H9 (cell line): ENCODE measurements at regions not wholly inside any gene's neighbourhood (a gene's known extent, or its start where the extent isn't known, plus 50 kb on each side); places are given as distances from the start of the nearest gene placed in this dataset.
"Not testable (repeated sequence)": the region's sequence is repeated elsewhere in the genome, so short reads cannot be mapped to it uniquely, and the experiment has no call there.

ENCODE experiments used
- DNase-seq: peaks from one replicate; pipeline ENCODE4 v3.0.0-alpha.2; 2017
- H2AFZ ChIP-seq: one replicate; pipeline ENCODE4 v1.6.1; 2013; ENCODE audit warnings: mild to moderate bottlenecking, low read length, control low read depth, moderate library complexity
- H2AK5ac ChIP-seq: 2 replicates; pipeline ENCODE4 v1.6.1; 2013; ENCODE audit warnings: low read length, control low read depth, mixed read lengths; ENCODE audit not compliant: insufficient read length
- H2BK120ac ChIP-seq: one replicate; pipeline ENCODE4 v1.6.1; 2013; ENCODE audit warnings: low read depth, mild to moderate bottlenecking, low read length, control low read depth, inconsistent platforms; ENCODE audit not compliant: poor library complexity, severe bottlenecking
- H2BK12ac ChIP-seq: 2 replicates; pipeline ENCODE4 v1.6.1; 2013; ENCODE audit warnings: low read length, control low read depth, mixed read lengths, low read depth; ENCODE audit not compliant: insufficient read length
- H2BK15ac ChIP-seq: 2 replicates; pipeline ENCODE4 v1.6.1; 2013; ENCODE audit warnings: low read depth, low read length, control low read depth
- H2BK20ac ChIP-seq: one replicate; pipeline ENCODE4 v1.6.1; 2013; ENCODE audit warnings: low read depth, mild to moderate bottlenecking, low read length, control low read depth, inconsistent platforms; ENCODE audit not compliant: poor library complexity, severe bottlenecking
- H2BK5ac ChIP-seq: 2 replicates; pipeline ENCODE4 v1.6.1; 2013; ENCODE audit warnings: low read length, control low read depth, mixed read lengths; ENCODE audit not compliant: insufficient read length
- H3K14ac ChIP-seq: 2 replicates; pipeline ENCODE4 v1.6.1; 2013; ENCODE audit warnings: low read length, control low read depth; ENCODE audit not compliant: insufficient read depth
- H3K18ac ChIP-seq: 2 replicates; pipeline ENCODE4 v1.6.1; 2013; ENCODE audit warnings: low read depth, mild to moderate bottlenecking, mixed read lengths, low read length, control low read depth; ENCODE audit not compliant: insufficient read length
- H3K23ac ChIP-seq: 2 replicates; pipeline ENCODE4 v1.6.1; 2013; ENCODE audit warnings: low read length, control low read depth, mixed read lengths, low read depth; ENCODE audit not compliant: insufficient read length
- H3K23me2 ChIP-seq: 2 replicates; pipeline ENCODE4 v1.6.1; 2013; ENCODE audit warnings: low read depth, mild to moderate bottlenecking, mixed read lengths, low read length, control low read depth; ENCODE audit not compliant: insufficient read length, poor library complexity, severe bottlenecking
- H3K27ac ChIP-seq: 2 replicates; pipeline ENCODE4 v1.5.1; 2013; ENCODE audit warnings: low read length, control low read depth, mixed read lengths, low read depth; ENCODE audit not compliant: insufficient read length
- H3K27me3 ChIP-seq: 2 replicates; pipeline ENCODE4 v1.6.1; 2013; ENCODE audit warnings: low read length, control low read depth, inconsistent platforms; ENCODE audit not compliant: insufficient read depth
- H3K4ac ChIP-seq: 2 replicates; pipeline ENCODE4 v1.6.1; 2013; ENCODE audit warnings: low read depth, mild to moderate bottlenecking, control low read depth, inconsistent platforms, low read length, moderate library complexity
- H3K4me1 ChIP-seq: 2 replicates; pipeline ENCODE4 v1.6.1; 2013; ENCODE audit warnings: low read length, control low read depth, inconsistent platforms; ENCODE audit not compliant: insufficient read depth
- H3K4me2 ChIP-seq: 2 replicates; pipeline ENCODE4 v1.6.1; 2013; ENCODE audit warnings: low read length, control low read depth, mixed read lengths; ENCODE audit not compliant: insufficient read length, insufficient read depth
- H3K56ac ChIP-seq: 2 replicates; pipeline ENCODE4 v1.6.1; 2013; ENCODE audit warnings: low read depth, mild to moderate bottlenecking, mixed read lengths, low read length, control low read depth; ENCODE audit not compliant: insufficient read length
- H3K79me1 ChIP-seq: 2 replicates; pipeline ENCODE4 v1.6.1; 2013; ENCODE audit warnings: low read depth, mild to moderate bottlenecking, moderate library complexity, low read length, control low read depth, inconsistent platforms; ENCODE audit not compliant: insufficient read depth, poor library complexity, severe bottlenecking
- H3K79me2 ChIP-seq: 2 replicates; pipeline ENCODE4 v1.6.1; 2013; ENCODE audit warnings: low read length, control low read depth, inconsistent platforms; ENCODE audit not compliant: insufficient read depth
- H3K9ac ChIP-seq: 2 replicates; pipeline ENCODE4 v1.6.1; 2013; ENCODE audit warnings: low read length, control low read depth, mixed read lengths; ENCODE audit not compliant: insufficient read length; ENCODE audit errors: extremely low read depth
- H3K9me3 ChIP-seq: one replicate; pipeline ENCODE4 v1.6.1; 2013; ENCODE audit warnings: low read depth, low read length, inconsistent platforms; ENCODE audit not compliant: control insufficient read depth
- H3T11ph ChIP-seq: one replicate; pipeline ENCODE4 v1.6.1; 2013; ENCODE audit warnings: mild to moderate bottlenecking, low read length, control low read depth, inconsistent platforms
- H4K20me1 ChIP-seq: one replicate; pipeline ENCODE4 v1.6.1; 2013; ENCODE audit not compliant: control insufficient read depth, insufficient read length, insufficient read depth
- H4K5ac ChIP-seq: 2 replicates; pipeline ENCODE4 v1.6.1; 2013; ENCODE audit warnings: low read depth, mild to moderate bottlenecking, mixed read lengths, low read length, control low read depth; ENCODE audit not compliant: insufficient read length
- H4K8ac ChIP-seq: replicated peaks from 2 replicates; pipeline ENCODE4 v1.6.1; 2013; ENCODE audit warnings: low read length, control low read depth, mixed read lengths, low read depth; ENCODE audit not compliant: insufficient read length
- H4K91ac ChIP-seq: 2 replicates; pipeline ENCODE4 v1.6.1; 2013; ENCODE audit warnings: low read depth, mild to moderate bottlenecking, moderate library complexity, mixed read lengths, low read length, control low read depth; ENCODE audit not compliant: insufficient read length
- H3K27ac Mint-ChIP-seq, 3 experiments: 2 replicates in 2 of 3; 3 replicates in 1 of 3; pipeline ENCODE4 v1.8.0; 2020 to 2021; ENCODE audit warnings: mixed read lengths in 3 of 3, mild to moderate bottlenecking in 1 of 3, moderate library complexity in 1 of 3
- H3K27me3 Mint-ChIP-seq: 2 replicates; pipeline ENCODE4 v1.8.0; 2021; ENCODE audit warnings: low read depth, mild to moderate bottlenecking, moderate library complexity, mixed read lengths
- H3K36me3 Mint-ChIP-seq, 3 experiments: 2 replicates in 2 of 3; 3 replicates in 1 of 3; pipeline ENCODE4 v1.8.0; 2020 to 2021; ENCODE audit warnings: low read depth in 3 of 3, mixed read lengths in 3 of 3; ENCODE audit not compliant: insufficient read depth in 1 of 3
- H3K4me1 Mint-ChIP-seq, 2 experiments: 2 replicates each; pipeline ENCODE4 v1.8.0; 2020; ENCODE audit warnings: mixed read lengths in 2 of 2
- H3K4me3 Mint-ChIP-seq, 2 experiments: 2 replicates in 1 of 2; 3 replicates in 1 of 2; pipeline ENCODE4 v1.8.0; 2020 to 2021; ENCODE audit warnings: mild to moderate bottlenecking in 2 of 2, mixed read lengths in 2 of 2, moderate library complexity in 1 of 2
- H3K9me3 Mint-ChIP-seq, 2 experiments: 2 replicates in 1 of 2; 3 replicates in 1 of 2; pipeline ENCODE4 v1.8.0; 2020; ENCODE audit warnings: mild to moderate bottlenecking in 2 of 2, mixed read lengths in 2 of 2, moderate library complexity in 1 of 2
- CTCF ChIP-seq: fragments of 200-600 bp; sonication (generic); conservative IDR thresholded peaks from 3 replicates; pipeline ENCODE4 v1.8.0; 2021; ENCODE audit warnings: antibody characterized with exemption, mild to moderate bottlenecking
- WGBS: extraction: QIAGEN DNeasy Blood & Tissue Kit; methylation state at CpG from one replicate; pipeline ENCODE4 v1.1.7; 2013; ENCODE audit warnings: missing lambda C conversion rate, low lambda C conversion rate, mixed read lengths; ENCODE audit not compliant: insufficient read length; ENCODE audit errors: extremely low coverage; 5-methylcytosine and 5-hydroxymethylcytosine counted together

DNA sequence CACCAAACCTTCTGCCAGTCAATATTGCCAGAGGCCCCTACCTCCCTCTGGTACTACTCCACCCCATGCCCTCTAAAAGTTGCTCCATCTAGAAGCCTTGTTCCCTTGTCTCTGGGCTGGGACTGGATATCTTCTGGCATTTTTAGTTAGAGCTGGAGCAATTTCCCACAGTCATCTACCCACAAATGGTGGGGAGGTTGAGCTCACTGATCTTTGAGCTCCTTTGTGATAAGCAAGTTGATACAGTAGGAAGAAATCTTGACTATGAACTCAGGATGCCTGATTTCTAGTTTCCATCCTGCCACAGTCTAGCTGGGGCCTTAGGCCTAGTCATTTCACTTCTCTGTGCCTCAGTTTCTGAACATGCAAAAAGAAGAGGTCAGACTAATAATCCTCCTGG lies 155.0 kb downstream of the MAIP1 start:
- H3K27me3 Mint-ChIP-seq = peaks cover 2% of the 10 kb centered on the region; the same call in 1 of the 2 replicates
- H3K4me3 Mint-ChIP-seq = no peak overlapping the region
- Histone ChIP-seq H3K9me3 (no peaks in the 10 kb centered on the region), H4K20me1 (no peaks in the 10 kb centered on the region), H2BK20ac (no peak overlapping the region), H3K27me3 (no peaks in the 10 kb centered on the region), H2BK12ac (no peak overlapping the region), H3K23me2 (no peaks in the 10 kb centered on the region), H2AFZ (no peak overlapping the region), H2BK15ac (no peak overlapping the region), H3K4me2 (no peak overlapping the region), H3K18ac (no peak overlapping the region), H3K9ac (no peak overlapping the region), H2AK5ac (no peak overlapping the region), H4K91ac (no peak overlapping the region), H4K8ac (no peak overlapping the region), H3K4me1 (no peaks in the 10 kb centered on the region), H3K4ac (no peak overlapping the region), H3K23ac (no peak overlapping the region), H2BK5ac (no peak overlapping the region), H3K56ac (no peak overlapping the region), H3T11ph (no peak overlapping the region), H3K14ac (no peak overlapping the region), H2BK120ac (no peak overlapping the region), H3K79me2 (no peaks in the 10 kb centered on the region), H3K27ac (no peak overlapping the region), H3K79me1 (no peaks in the 10 kb centered on the region), H4K5ac (no peak overlapping the region)
- no peak overlapping the region; a peak in 1 of 7 replicates for H3K27ac Mint-ChIP-seq
- TF ChIP-seq CTCF = no peak
- H3K4me1 Mint-ChIP-seq = no peaks in the 10 kb centered on the region
- H3K9me3 Mint-ChIP-seq = peaks cover 7 to 14% of the 10 kb centered on the region in 2 experiments; a peak in 4 of 5 replicates
- H3K36me3 Mint-ChIP-seq = peaks cover 2 to 9% (median 6%) of the 10 kb centered on the region in 3 experiments; a peak in 5 of 7 replicates
- DNase-seq = no peak

GRCh38 chr2:200113016-200113799 lies 157.8 kb downstream of the MAIP1 start:
- not testable (repeated sequence) for H3K4me1 ChIP-seq, H3K14ac ChIP-seq, H2BK120ac ChIP-seq, H3K4ac ChIP-seq, H2BK12ac ChIP-seq, H2BK15ac ChIP-seq, H2AK5ac ChIP-seq, H4K91ac ChIP-seq, H3K9ac ChIP-seq, H3K18ac ChIP-seq, DNase-seq, H3T11ph ChIP-seq, H4K8ac ChIP-seq, H3K79me2 ChIP-seq, H3K27me3 ChIP-seq, H3K79me1 ChIP-seq, H3K4me1 Mint-ChIP-seq, H3K9me3 ChIP-seq, H3K4me3 Mint-ChIP-seq, H2BK20ac ChIP-seq, H3K27ac Mint-ChIP-seq, H3K4me2 ChIP-seq, H4K5ac ChIP-seq, H3K56ac ChIP-seq, H3K23ac ChIP-seq, H3K23me2 ChIP-seq, H4K20me1 ChIP-seq, H3K27me3 Mint-ChIP-seq, H2BK5ac ChIP-seq, H2AFZ ChIP-seq, H3K36me3 Mint-ChIP-seq, H3K27ac ChIP-seq
- WGBS = no CpG with 5 or more reads among the region's 8 CpGs
- H3K9me3 Mint-ChIP-seq = peaks cover 7 to 20% of the 10 kb centered on the region in 2 experiments; a peak in 4 of 5 replicates
